ENCODE measurements at regions not wholly inside any gene's neighbourhood (a gene's known extent, or its start where the extent isn't known, plus 50 kb on each side); places are given as distances from the start of the nearest gene placed in this dataset.

GRCh38 chr1:229941160-229941559, 125.9 kb upstream of the GALNT2 start:
- TF ChIP-seq CTCF (IDR thresholded peaks at IDR 0.05; ENCODE audit: low read depth, low read length, missing control alignments) = no peak
- H3K4me3 ChIP-seq (ENCODE audit: low read depth, low read length) = no peak overlapping the region
- DNase-seq (ENCODE audit: low read depth) = no peak

- TF ChIP-seq CTCF (IDR thresholded peaks at IDR 0.05; ENCODE audit: low read depth, low read length, missing control alignments) = no peak
- DNase-seq (ENCODE audit: low read depth) = no peak
Measured at GRCh38 chr1:229941831-229942230, 125.2 kb upstream of the GALNT2 start.

GRCh38 chr1:229942501-229942900, 124.5 kb upstream of the GALNT2 start:
- no peak for TF ChIP-seq CTCF (IDR thresholded peaks at IDR 0.05; ENCODE audit: low read depth, low read length, missing control alignments)
- no peak overlapping the region for H3K4me3 ChIP-seq (ENCODE audit: low read depth, low read length)
- DNase-seq (ENCODE audit: low read depth) = no peak

More at GRCh38 chr1:229941831-229942230, 125.2 kb upstream of the GALNT2 start:
- H3K4me3 ChIP-seq (ENCODE audit: low read depth, low read length) = no peak overlapping the region

GRCh38 chr1:229943148-229943714, 123.8 kb upstream of the GALNT2 start:
- DNase-seq (ENCODE audit: low read depth) = no peak
- TF ChIP-seq CTCF (IDR thresholded peaks at IDR 0.05; ENCODE audit: low read depth, low read length, missing control alignments) = no peak
- no peak overlapping the region for H3K4me3 ChIP-seq (ENCODE audit: low read depth, low read length)

GRCh38 chr1:229943988-229944743, 122.9 kb upstream of the GALNT2 start:
- DNase-seq (ENCODE audit: low read depth) = no peak
- H3K4me3 ChIP-seq (ENCODE audit: low read depth, low read length) = no peak overlapping the region
- no peak for TF ChIP-seq CTCF (IDR thresholded peaks at IDR 0.05; ENCODE audit: low read depth, low read length, missing control alignments)

- DNase-seq (ENCODE audit: low read depth) = no peak
- no peak overlapping the region for H3K4me3 ChIP-seq (ENCODE audit: low read depth, low read length)
- TF ChIP-seq CTCF (IDR thresholded peaks at IDR 0.05; ENCODE audit: low read depth, low read length, missing control alignments) = no peak
Measured at GRCh38 chr1:229945795-229946194, 121.2 kb upstream of the GALNT2 start.

GRCh38 chr1:229947968-229948367, 119.1 kb upstream of the GALNT2 start:
- TF ChIP-seq CTCF (IDR thresholded peaks at IDR 0.05; ENCODE audit: low read depth, low read length, missing control alignments) = no peak
- no peak overlapping the region for H3K4me3 ChIP-seq (ENCODE audit: low read depth, low read length)
- DNase-seq (ENCODE audit: low read depth) = no peak

Data from GM12864 (cell line).